Stimulated activated naive CD8-positive, alpha-beta T cell treated with anti-CD3 and anti-CD28 coated beads, Interleukin-15, Interleukin-2, amounts not matched to agents 100 ng/mL and 50 ng/mL, for 24 hours (primary cell): ENCODE measurements at regions not wholly inside any gene's neighbourhood (a gene's known extent, or its start where the extent isn't known, plus 50 kb on each side); places are given as distances from the start of the nearest gene placed in this dataset.

Experiments used
- H3K27ac Mint-ChIP-seq: one replicate; pipeline ENCODE4 v1.8.0; 2021; ENCODE audit warnings: mild to moderate bottlenecking, mixed read lengths
- H3K27me3 Mint-ChIP-seq: one replicate; pipeline ENCODE4 v1.8.0; 2021; ENCODE audit warnings: mixed read lengths
- H3K36me3 Mint-ChIP-seq: one replicate; pipeline ENCODE4 v1.8.0; 2021; ENCODE audit warnings: low read depth, mixed read lengths
- H3K4me1 Mint-ChIP-seq: one replicate; pipeline ENCODE4 v1.8.0; 2021; ENCODE audit warnings: low read depth, mixed read lengths
- H3K4me3 Mint-ChIP-seq: one replicate; pipeline ENCODE4 v1.8.0; 2021; ENCODE audit warnings: mild to moderate bottlenecking, mixed read lengths
- H3K9me3 Mint-ChIP-seq: one replicate; pipeline ENCODE4 v1.8.0; 2021; ENCODE audit warnings: mixed read lengths

GRCh38 chr22:46082633-46083032 is 67.7 kb upstream of the PPARA start:
- Mint-ChIP-seq H3K4me1 (no peaks in the 10 kb centered on the region), H3K27me3 (no peaks in the 10 kb centered on the region), H3K9me3 (no peaks in the 10 kb centered on the region), H3K27ac (no peak overlapping the region), H3K4me3 (no peak overlapping the region), H3K36me3 (no peaks in the 10 kb centered on the region)

GRCh38 chr22:46083383-46084350 is 66.7 kb upstream of the PPARA start:
- Mint-ChIP-seq H3K27ac (no peak overlapping the region), H3K36me3 (no peaks in the 10 kb centered on the region), H3K27me3 (no peaks in the 10 kb centered on the region), H3K4me1 (no peaks in the 10 kb centered on the region), H3K9me3 (no peaks in the 10 kb centered on the region), H3K4me3 (no peak overlapping the region)

DNA sequence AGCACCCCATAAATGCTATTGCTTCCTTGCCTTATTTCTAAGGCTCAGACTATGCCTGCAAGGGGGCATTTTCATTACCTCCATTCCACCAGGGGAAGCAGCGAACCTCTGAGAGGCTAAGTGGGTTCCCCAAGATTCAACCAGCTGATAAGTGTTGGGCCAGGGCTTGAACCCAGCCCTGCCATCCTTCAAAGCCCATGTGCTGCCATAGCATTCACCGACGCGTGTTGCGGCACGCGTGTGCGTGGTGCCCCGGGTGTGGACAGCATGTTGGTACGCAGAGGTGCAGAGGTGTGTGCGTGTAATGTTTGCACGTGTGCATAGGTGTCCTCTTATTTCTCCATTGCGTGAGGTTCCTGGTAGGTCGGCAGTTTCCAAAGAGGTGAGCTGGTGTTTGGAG is 66.0 kb upstream of the PPARA start:
- no peak overlapping the region for H3K4me3 Mint-ChIP-seq
- no peaks in the 10 kb centered on the region for H3K9me3 Mint-ChIP-seq
- H3K27ac Mint-ChIP-seq: no peak overlapping the region
- H3K36me3 Mint-ChIP-seq: no peaks in the 10 kb centered on the region
- H3K4me1 Mint-ChIP-seq: no peaks in the 10 kb centered on the region
- no peaks in the 10 kb centered on the region for H3K27me3 Mint-ChIP-seq

- H3K36me3 Mint-ChIP-seq: no peaks in the 10 kb centered on the region
- H3K9me3 Mint-ChIP-seq: no peaks in the 10 kb centered on the region
- H3K4me1 Mint-ChIP-seq: no peaks in the 10 kb centered on the region
- H3K4me3 Mint-ChIP-seq: no peak overlapping the region
- H3K27me3 Mint-ChIP-seq: no peaks in the 10 kb centered on the region
- H3K27ac Mint-ChIP-seq: no peak overlapping the region
These were observed 65.1 kb upstream of the PPARA start for GRCh38 chr22:46084943-46085827.

DNA sequence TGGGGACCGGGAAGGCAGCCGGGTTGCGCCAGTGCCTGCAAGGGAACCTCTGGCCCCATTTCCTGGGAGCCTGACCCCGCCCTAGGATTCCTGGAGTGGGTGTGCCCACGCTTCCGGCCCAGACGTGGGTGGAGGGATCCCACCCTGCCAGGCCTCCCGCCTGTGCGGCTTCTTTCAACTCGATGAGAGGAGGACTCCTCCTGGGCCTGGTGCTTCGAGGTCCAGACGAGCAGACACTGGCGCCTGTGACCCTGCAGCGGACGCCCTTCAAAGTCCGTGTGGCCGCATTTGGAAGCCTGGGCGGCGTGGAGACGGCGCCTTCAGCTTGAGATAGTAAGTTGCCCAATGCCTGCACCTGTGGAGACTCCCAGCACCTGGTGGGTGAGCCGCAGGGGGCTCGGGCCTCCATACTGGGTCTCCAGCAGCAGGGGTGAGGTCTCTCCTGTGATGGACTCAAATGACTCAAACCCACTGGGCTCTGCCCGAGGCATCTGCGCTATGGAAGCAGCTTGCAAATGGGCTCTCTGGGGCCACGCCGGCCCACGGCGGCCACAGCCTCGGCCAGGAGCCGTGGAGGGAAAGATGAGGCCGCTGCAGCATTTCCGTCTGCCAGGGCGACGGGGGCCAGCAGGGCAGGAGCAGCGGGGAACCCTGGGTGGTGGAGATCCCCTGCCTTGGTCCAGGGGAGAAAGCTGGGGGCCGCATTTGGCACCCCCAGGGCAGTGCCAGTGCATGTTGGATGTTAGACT is 64.3 kb upstream of the PPARA start:
- H3K9me3 Mint-ChIP-seq: no peaks in the 10 kb centered on the region
- H3K27me3 Mint-ChIP-seq: no peaks in the 10 kb centered on the region
- H3K36me3 Mint-ChIP-seq: no peaks in the 10 kb centered on the region
- no peaks in the 10 kb centered on the region for H3K4me1 Mint-ChIP-seq
- H3K4me3 Mint-ChIP-seq: no peak overlapping the region
- no peak overlapping the region for H3K27ac Mint-ChIP-seq

DNA sequence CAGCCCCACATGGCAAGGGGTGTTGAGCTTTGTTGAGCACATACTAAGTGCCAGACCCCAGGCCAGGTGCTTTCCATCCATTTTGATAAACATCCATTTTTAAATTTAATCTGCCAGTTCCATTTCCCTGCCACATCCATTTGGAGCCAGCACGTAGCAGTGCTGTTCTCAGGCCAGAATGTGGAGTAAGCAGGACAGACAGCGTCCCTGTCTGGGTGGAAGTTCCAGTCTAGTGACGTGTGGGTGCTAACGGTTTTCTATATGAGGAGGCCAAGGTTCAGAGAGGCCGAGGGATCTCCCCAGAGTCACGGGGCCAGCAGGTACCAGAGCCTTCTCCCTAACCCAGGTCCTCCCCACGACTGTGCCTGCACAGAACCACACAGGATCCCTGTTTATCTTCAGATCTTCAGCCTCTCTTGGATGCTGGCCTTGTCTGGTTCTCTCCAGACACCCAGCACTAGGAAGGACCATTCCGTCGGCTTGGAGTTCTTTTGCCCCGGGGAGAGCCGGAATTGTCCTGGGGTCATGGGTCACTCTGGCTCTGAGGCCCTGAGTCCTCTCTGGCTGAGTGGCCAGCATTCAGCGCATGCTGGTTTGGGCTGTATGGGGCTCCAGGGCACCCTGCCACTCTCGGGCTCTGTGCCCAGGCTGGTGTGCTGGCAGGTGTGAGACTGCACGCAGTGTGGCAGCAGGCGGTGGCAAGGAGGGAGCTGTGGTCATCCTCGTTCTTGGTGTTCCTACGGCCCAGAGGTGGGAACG is 63.6 kb upstream of the PPARA start:
- Mint-ChIP-seq H3K27ac (no peak overlapping the region), H3K4me1 (no peaks in the 10 kb centered on the region), H3K36me3 (no peaks in the 10 kb centered on the region), H3K27me3 (no peaks in the 10 kb centered on the region), H3K4me3 (no peak overlapping the region), H3K9me3 (no peaks in the 10 kb centered on the region)

DNA sequence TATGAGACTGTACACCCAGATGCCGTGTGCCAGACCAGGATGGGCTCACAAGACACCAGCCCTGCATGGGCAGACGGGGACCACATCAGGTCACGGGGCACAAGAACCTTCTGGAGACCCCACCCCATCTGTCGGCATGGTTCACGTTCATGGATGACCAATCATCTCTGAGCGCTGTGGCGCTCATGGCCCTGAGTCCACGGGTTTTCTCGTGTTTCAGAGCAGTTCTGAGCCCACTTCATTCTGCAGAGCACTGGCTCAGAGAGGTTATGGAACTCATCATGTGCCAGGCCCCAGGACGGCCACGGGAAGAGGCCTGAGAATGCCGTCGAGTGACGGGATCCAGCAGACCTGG is 63.0 kb upstream of the PPARA start:
- Mint-ChIP-seq H3K4me1 (no peaks in the 10 kb centered on the region), H3K4me3 (no peak overlapping the region), H3K27ac (no peak overlapping the region), H3K27me3 (no peaks in the 10 kb centered on the region), H3K36me3 (no peaks in the 10 kb centered on the region), H3K9me3 (no peaks in the 10 kb centered on the region)

DNA sequence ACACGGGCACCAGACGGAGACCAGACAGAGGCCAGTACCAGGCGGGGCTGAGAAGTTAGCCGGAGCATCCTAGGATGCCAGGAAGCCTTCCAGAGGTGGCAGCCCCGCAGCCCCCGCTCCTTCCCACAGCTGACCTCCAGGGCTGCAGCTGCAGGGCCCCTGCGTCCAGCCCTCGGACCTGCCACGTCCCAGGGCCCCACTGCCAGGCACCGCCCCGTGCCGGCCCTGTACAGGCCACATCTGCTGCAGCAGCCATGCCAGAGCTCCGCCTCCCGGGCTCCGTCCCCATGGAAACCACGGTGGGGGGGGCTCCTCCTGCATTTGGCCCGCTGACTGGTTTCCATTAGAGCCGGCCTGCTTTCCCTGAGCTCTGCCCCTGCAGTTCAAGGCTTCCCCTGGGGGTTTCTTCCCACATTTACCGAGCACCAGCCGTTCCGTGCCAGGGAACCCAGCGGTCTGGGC is 62.5 kb upstream of the PPARA start:
- H3K4me3 Mint-ChIP-seq: no peak overlapping the region
- no peaks in the 10 kb centered on the region for H3K9me3 Mint-ChIP-seq
- no peak overlapping the region for H3K27ac Mint-ChIP-seq
- H3K4me1 Mint-ChIP-seq: no peaks in the 10 kb centered on the region
- H3K27me3 Mint-ChIP-seq: no peaks in the 10 kb centered on the region
- no peaks in the 10 kb centered on the region for H3K36me3 Mint-ChIP-seq

GRCh38 chr22:46088541-46089311 is 61.6 kb upstream of the PPARA start:
- H3K4me3 Mint-ChIP-seq: no peak overlapping the region
- no peaks in the 10 kb centered on the region for H3K36me3 Mint-ChIP-seq
- no peaks in the 10 kb centered on the region for H3K4me1 Mint-ChIP-seq
- no peak overlapping the region for H3K27ac Mint-ChIP-seq
- H3K9me3 Mint-ChIP-seq: no peaks in the 10 kb centered on the region
- no peaks in the 10 kb centered on the region for H3K27me3 Mint-ChIP-seq

DNA sequence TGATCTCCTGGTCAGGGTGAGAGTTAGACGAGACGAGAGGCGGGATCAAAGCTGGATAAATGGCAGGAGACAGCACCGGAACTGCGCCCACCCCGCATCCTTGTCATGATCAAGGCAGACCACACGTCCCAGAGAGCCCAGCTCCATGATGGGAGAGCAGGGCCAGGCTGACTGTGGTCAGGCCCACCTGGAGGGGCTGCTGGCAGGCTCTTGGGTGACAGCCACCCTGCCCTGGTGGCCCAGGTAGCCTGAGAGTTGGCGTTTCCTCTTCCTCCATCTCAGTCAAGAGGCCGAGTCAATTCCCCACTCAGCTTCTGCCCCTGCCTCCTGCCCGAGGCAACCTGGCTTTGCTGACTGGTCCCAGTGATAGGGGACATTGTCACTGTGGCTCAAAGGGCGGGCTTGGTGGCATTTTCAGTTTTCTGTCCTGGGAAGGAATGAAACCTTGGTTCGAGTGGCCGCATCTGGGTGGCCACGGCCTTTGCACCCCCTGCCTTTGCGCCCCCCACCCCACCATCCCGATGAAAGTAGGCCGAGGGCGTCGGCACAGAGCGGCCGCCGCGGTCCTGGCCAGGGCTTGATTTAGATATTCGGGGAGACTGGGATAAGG is 60.8 kb upstream of the PPARA start:
- Mint-ChIP-seq H3K4me3 (no peak overlapping the region), H3K27me3 (no peaks in the 10 kb centered on the region), H3K4me1 (no peaks in the 10 kb centered on the region), H3K27ac (no peak overlapping the region), H3K9me3 (no peaks in the 10 kb centered on the region), H3K36me3 (no peaks in the 10 kb centered on the region)

GRCh38 chr22:46090036-46090591 is 60.2 kb upstream of the PPARA start:
- H3K36me3 Mint-ChIP-seq: no peaks in the 10 kb centered on the region
- H3K9me3 Mint-ChIP-seq: no peaks in the 10 kb centered on the region
- H3K4me3 Mint-ChIP-seq: no peak overlapping the region
- H3K27ac Mint-ChIP-seq: no peak overlapping the region
- no peaks in the 10 kb centered on the region for H3K4me1 Mint-ChIP-seq
- no peaks in the 10 kb centered on the region for H3K27me3 Mint-ChIP-seq

DNA sequence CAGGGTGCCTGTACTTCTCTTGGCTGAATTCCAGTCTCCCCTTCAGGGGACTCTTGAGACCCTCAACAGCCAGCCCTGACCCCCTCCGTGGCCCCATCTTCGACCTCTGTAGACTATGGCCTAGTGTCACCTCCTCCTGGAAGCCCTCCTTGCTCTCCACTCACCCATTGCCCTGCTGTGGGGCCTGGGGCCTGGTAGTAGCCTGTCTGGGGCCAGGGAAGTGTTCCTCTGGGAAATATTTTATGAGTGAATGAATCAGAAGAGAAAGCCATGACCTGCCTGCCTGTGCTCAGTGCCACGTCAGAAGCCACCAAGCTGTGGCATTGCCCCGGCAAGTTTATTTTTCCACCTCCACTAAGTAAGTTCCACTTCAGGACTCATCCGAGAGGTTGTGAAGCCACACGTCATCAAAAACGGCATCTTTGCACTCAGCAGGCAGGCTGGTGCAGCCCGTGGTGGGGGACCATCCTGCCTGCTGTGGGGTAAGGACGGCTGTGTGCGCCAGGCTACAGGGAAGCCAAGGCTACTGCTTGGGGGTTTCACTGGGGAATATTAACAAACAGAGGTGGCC is 59.6 kb upstream of the PPARA start:
- Mint-ChIP-seq H3K4me3 (no peak overlapping the region), H3K36me3 (no peaks in the 10 kb centered on the region), H3K27ac (no peak overlapping the region), H3K9me3 (no peaks in the 10 kb centered on the region), H3K4me1 (no peaks in the 10 kb centered on the region), H3K27me3 (no peaks in the 10 kb centered on the region)
